Neural progenitor cell (in vitro differentiated cells): ENCODE measurements at regions not wholly inside any gene's neighbourhood (a gene's known extent, or its start where the extent isn't known, plus 50 kb on each side); places are given as distances from the start of the nearest gene placed in this dataset.

Experiments
- EZH2 ChIP-seq: fragments of 200-600 bp; sonication (generic); IDR thresholded peaks from 2 replicates; pipeline ENCODE4 v1.6.1; 2017; ENCODE audit warnings: antibody characterized with exemption, mild to moderate bottlenecking, moderate library complexity
- EZH2phosphoT487 ChIP-seq: fragments of 200-600 bp; sonication (generic); IDR thresholded peaks from 2 replicates; pipeline ENCODE4 v1.6.1; 2017; ENCODE audit warnings: antibody characterized with exemption
- TF ChIP-seq, protein P1 (sequence below): fragments of 200-600 bp; sonication (generic); IDR thresholded peaks from 2 replicates; pipeline ENCODE4 v1.5.1; 2017; ENCODE audit warnings: antibody characterized with exemption, mild to moderate bottlenecking

DNA sequence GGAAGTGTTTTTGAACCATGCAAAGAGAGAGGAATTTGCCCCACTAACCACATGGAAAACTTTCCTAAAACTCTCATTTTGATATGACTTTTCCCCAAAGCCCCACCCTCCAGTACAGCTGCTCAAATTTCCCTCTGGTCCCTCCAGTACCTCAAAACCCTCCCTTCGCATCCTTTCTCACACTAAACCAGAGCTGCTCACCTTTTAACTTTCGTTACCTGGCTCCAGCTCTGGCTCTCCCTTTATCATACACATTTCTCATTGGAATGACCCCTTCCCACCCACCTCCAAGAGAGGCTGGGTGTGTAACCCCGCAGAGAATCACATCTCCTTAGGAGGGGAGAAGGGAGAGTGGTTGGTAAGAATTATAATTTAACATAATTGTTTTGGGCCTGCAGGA is 86.8 kb upstream of the NDUFV2 start:
- TF ChIP-seq, protein P1, sequence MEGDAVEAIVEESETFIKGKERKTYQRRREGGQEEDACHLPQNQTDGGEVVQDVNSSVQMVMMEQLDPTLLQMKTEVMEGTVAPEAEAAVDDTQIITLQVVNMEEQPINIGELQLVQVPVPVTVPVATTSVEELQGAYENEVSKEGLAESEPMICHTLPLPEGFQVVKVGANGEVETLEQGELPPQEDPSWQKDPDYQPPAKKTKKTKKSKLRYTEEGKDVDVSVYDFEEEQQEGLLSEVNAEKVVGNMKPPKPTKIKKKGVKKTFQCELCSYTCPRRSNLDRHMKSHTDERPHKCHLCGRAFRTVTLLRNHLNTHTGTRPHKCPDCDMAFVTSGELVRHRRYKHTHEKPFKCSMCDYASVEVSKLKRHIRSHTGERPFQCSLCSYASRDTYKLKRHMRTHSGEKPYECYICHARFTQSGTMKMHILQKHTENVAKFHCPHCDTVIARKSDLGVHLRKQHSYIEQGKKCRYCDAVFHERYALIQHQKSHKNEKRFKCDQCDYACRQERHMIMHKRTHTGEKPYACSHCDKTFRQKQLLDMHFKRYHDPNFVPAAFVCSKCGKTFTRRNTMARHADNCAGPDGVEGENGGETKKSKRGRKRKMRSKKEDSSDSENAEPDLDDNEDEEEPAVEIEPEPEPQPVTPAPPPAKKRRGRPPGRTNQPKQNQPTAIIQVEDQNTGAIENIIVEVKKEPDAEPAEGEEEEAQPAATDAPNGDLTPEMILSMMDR, result no peak
- TF ChIP-seq EZH2 (no peak), EZH2phosphoT487 (no peak)
